ENCODE measurements at regions not wholly inside any gene's neighbourhood (a gene's known extent, or its start where the extent isn't known, plus 50 kb on each side); places are given as distances from the start of the nearest gene placed in this dataset.

GRCh38 chr5:73365990-73366667 is 82.4 kb downstream of the FOXD1 start:
- no peak for TF ChIP-seq POLR2A (IDR thresholded peaks at IDR 0.05; ENCODE audit: low read depth, low read length)
- no peak for TF ChIP-seq POLR2AphosphoS5 (IDR thresholded peaks at IDR 0.05; ENCODE audit: low read depth, low read length)
- no peak for TF ChIP-seq TAF1 (IDR thresholded peaks at IDR 0.05; ENCODE audit: low read depth, low read length)
- TF ChIP-seq POU2F2 (IDR thresholded peaks at IDR 0.05; ENCODE audit: low read depth, low read length) = no peak

Measured in GM12891 (cell line).